ENCODE measurements at regions not wholly inside any gene's neighbourhood (a gene's known extent, or its start where the extent isn't known, plus 50 kb on each side); places are given as distances from the start of the nearest gene placed in this dataset.

DNA sequence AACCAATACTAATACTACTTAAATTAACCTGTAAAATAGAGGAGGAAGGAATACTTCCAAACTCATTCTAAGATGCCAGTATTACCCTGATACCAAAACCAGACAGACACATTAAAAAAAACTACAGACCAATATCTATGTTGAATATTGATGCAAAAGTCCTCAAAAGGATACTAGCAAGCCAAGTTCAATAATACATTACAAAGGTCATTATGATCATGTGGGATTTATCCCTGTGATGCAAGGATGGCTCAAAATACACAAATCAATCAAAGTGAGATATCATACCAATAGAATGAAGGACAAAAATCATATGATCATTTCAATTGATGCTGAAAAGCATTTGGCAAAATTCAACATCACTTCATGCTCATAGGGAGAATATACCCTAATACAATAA is 97.2 kb upstream of the ATXN7L3B start:
- DNase-seq (ENCODE audit: extremely low read depth in 1 of 11, low read depth in 9 of 11, low spot score in 4 of 11) = no peak

DNA sequence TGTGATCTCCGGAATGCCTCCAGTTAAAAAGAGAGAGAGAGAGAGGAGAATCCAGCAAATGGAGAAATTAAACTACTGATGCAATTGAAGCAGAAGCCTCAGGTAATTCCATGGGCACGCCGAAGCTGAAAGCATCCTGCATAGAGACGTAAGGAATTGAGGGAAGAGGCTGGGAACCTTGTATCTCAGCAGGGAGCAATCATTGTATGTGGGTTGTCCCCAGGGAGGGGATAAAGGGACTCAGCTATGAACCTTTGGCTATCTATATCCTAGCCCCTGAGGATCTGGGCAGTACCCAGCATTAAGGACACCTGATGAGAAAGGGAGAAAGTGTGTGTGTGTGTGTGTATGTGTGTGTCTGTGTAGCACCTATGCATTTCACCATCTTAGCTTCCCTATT is 95.8 kb upstream of the ATXN7L3B start:
- no peak for DNase-seq (ENCODE audit: extremely low read depth in 1 of 11, low read depth in 9 of 11, low spot score in 4 of 11)

DNA sequence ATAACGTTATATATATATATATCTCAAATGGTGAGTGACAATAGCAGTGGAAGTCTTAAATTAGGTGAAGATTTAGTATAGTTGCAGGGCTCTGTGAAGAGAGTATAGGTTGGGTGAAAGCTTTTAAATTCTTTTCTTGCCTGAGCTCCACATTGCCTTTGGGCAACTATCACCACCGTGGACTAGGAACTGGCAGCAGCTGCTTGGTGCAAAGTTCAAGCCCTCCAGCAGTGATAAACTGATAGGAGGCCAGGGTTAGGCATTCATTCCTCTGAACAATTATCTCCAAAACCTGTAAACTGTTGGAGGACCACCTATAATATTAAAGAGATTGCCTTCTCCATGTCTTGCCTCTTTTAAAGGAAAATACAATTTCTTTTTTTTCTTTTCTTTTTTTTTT is 91.2 kb upstream of the ATXN7L3B start:
- no peak for DNase-seq (ENCODE audit: extremely low read depth in 1 of 11, low read depth in 9 of 11, low spot score in 4 of 11)

DNA sequence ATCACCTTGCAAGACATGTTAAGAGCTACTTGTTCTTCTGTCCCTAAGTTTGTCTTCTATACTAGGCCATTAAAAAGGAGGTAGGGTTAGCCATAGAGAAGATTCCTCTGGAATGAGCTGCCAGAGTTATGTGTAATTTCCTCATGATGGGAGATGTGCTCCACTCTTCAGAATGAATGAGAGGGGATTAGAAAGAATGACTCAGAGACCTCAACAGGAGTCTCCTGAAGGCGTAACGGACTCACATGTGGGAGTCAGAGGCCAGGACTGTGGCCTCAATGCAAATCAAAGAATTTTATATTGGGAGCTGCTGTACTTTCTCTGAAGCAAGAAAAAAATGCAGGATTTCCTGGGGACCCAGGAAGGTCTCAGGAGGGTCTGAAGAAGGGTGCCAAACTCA is 87.8 kb upstream of the ATXN7L3B start:
- DNase-seq (ENCODE audit: extremely low read depth in 1 of 11, low read depth in 9 of 11, low spot score in 4 of 11) = no peak

DNA sequence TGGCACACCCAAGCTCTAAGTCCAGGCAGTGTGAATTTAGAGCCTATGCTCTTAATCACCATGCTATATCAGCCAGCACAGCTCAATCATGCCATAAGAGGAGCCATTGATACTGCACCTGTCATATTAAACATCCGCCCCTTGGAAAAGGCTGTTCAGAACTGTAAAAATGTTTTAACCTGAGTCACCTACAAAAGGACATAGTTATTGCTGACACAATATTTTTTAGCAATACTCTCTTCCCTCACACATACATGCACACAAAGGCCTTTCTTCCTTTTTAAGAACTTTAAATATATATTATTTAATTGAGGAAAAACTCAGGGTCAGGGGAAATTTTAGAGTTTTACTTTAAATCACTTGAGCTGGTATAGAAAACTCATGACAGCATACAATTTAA is 83.5 kb upstream of the ATXN7L3B start:
- DNase-seq (ENCODE audit: extremely low read depth in 1 of 11, low read depth in 9 of 11, low spot score in 4 of 11) = no peak

DNA sequence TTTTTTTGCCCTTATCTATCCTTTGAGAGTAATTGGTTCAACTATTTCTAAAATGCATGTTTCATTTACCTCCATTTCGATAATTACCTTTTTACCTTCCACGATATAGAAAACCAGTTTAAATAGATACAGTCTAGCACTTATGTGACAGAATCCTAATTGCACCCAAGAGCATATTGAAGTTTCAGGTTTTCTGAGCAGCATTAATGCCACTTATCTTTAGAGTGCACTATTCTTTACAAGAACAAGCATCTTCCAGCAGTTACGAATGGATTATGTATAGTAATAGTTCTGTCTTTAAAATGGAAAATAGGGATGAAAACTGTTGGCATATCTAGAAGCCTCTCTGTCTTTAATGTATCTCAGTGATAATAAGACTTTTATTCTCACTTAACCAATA is 82.2 kb upstream of the ATXN7L3B start:
- DNase-seq (ENCODE audit: extremely low read depth in 1 of 11, low read depth in 9 of 11, low spot score in 4 of 11) = no peak

DNA sequence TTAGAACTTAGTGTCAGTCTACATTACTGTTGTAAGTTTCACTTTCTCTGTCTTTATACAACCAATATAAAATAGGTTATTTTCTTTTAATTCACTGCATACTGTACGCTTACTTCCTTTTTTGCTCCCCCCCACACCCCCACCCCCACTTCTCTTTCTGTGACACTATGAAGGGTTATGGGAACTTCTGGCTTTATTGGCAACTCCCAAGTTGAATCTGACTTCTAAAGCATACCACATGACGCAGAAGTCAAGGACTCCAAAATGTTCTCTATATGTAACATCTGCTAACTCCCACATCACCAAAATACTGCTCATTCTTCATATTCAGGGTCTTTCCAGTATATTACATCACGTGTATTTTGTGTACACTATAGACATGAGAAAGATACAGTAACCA is 81.2 kb upstream of the ATXN7L3B start:
- no peak for DNase-seq (ENCODE audit: extremely low read depth in 1 of 11, low read depth in 9 of 11, low spot score in 4 of 11)

DNA sequence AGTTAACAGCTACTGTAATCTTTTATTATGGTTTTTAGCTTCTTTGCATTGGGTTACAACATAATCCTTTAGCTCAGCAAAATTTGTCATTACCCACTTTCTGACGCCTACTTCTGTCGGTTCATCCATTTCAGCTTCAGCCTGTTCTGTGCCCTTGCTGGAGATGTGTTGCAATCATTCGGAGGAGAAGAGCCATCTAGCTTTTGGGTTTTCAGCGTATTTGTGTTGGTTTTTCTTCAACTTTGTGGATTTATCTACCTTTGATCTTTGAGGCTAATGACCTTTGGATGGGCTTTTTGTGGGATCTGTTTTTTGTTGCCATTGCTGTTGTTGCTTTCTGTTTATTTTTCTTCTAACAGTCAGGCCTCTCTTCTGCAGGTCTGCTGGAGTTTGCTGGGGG is 69.2 kb upstream of the ATXN7L3B start:
- DNase-seq (ENCODE audit: extremely low read depth in 1 of 11, low read depth in 9 of 11, low spot score in 4 of 11) = no peak

DNA sequence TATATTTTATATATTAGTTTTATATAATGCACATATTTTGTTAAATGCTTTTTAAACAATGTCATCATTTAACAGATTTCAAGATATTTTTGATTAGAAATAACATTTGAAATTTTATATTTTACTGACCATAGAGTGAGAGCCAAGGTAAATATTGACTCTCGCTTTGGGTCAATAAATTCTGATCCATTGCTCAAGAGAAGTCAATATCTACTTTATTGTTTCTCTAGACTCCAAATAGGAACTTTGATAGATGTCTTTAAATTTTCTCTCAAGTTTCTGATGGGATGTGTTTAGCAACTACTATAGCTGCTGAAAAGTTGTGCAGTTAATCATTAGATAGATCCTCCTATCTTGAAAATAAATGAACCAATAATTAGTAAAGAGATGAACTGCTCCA is 61.4 kb upstream of the ATXN7L3B start:
- no peak for DNase-seq (ENCODE audit: extremely low read depth in 1 of 11, low read depth in 9 of 11, low spot score in 4 of 11)

DNA sequence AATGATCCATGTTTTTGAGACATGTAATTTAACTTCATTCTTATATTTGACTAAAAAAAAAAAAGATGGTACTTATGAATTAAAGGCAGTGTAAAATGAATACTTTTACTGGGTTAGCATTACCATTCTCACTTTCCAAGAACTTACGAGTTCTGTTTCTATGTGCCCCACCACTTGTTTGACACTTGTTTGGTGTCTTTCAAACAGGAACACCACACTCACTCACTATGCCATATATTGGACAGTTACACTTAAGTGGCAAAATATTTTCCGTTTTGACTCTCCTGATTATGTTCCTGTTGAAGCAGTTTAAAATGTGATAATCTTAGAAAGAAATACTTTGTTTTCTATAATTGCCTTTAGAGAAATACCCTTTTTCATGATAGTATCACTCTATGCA is 56.6 kb upstream of the ATXN7L3B start:
- no peak for DNase-seq (ENCODE audit: extremely low read depth in 1 of 11, low read depth in 9 of 11, low spot score in 4 of 11)

DNA sequence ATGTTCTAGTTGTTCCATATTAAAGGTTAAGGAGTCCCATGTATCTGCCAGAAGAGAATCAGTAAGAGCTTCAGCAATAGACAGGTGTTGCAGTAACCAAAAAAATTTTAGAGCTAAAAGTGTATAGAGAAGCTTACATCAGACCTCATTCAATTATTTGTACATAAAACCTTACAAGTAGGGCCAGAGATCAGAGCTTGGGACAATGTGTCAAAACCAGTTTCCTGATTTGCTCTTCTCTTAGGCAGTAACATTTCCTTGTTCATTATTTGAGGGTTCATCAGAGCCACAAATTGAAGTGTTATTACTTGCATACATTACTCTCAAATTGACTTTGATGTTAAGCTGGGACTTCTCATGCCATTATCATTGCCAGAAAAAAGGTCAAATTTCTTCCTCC is 55.5 kb upstream of the ATXN7L3B start:
- DNase-seq (ENCODE audit: extremely low read depth in 1 of 11, low read depth in 9 of 11, low spot score in 4 of 11) = no peak

DNA sequence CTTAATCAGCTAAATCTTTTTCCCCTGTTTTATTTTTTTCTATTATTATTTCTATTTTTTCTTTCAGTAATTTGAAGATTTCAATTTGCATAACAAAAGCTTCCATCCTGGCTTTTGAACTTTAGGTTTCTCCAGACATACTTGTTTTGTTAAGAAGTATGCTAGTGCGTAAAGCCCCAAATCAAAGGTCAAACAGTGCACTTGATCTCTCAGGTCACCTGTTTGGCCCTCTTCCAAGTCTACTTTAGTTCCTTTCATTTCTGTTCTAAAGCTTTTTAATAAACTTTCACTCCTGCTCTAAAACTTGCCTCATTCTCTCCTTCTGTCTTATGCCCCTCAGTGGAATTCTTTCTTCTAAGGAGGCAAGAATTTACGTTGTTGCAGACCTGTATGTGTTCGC is 54.6 kb upstream of the ATXN7L3B start:
- DNase-seq (ENCODE audit: extremely low read depth in 1 of 11, low read depth in 9 of 11, low spot score in 4 of 11) = no peak
